Heart right ventricle (tissue), 16 donors: ENCODE measurements at regions not wholly inside any gene's neighbourhood (a gene's known extent, or its start where the extent isn't known, plus 50 kb on each side); places are given as distances from the start of the nearest gene placed in this dataset.
A peak's percentile ranks its signal among the peaks of the same experiment; 100 is the strongest.

Source experiments
- ATAC-seq, 8 donors: fragments of 200-7000 bp; cut with Tn5 transposase; one replicate each; pipeline ENCODE4 v1.9.1; 2020; ENCODE audit warnings: mild to moderate bottlenecking in 8 of 8, moderate library complexity in 8 of 8, moderate number of reproducible peaks in 1 of 8
- DNase-seq, 2 donors: peaks; one replicate each; pipeline ENCODE4 v3.0.0-alpha.2; 2020
- H3K27ac ChIP-seq, 10 donors: fragments of 200-600 bp; sonication (generic) in 2 of 10; one replicate each; pipeline versions ENCODE4 v1.5.0 to v1.8.0; 2020 to 2022; ENCODE audit warnings: mild to moderate bottlenecking in 3 of 10
- H3K27me3 ChIP-seq, 7 donors: fragments of 200-600 bp; one replicate each; pipeline ENCODE4 v1.8.0; 2021 to 2022; ENCODE audit warnings: mild to moderate bottlenecking in 2 of 7
- H3K36me3 ChIP-seq, 9 donors: fragments of 200-600 bp; sonication (generic) in 1 of 9; one replicate each; pipeline versions ENCODE4 v1.5.0 to v1.8.0; 2020 to 2022; ENCODE audit warnings: mild to moderate bottlenecking in 2 of 9
- H3K4me1 ChIP-seq, 9 donors: fragments of 200-600 bp; sonication (generic) in 1 of 9; one replicate each; pipeline versions ENCODE4 v1.5.0 to v1.8.0; 2020 to 2022; ENCODE audit warnings: mild to moderate bottlenecking in 4 of 9
- H3K4me3 ChIP-seq, 10 donors: fragments of 200-600 bp; sonication (generic) in 2 of 10; one replicate each; pipeline versions ENCODE4 v1.5.0 to v1.8.0; 2020 to 2022; ENCODE audit warnings: mild to moderate bottlenecking in 7 of 10, moderate library complexity in 2 of 10
- H3K9me3 ChIP-seq, 11 donors: fragments of 200-600 bp in 10 of 11; sonication (generic) in 2 of 11; one replicate each; pipeline versions ENCODE4 v1.5.0 to v1.8.0; 2013 to 2022; ENCODE audit warnings: mild to moderate bottlenecking in 2 of 11, control low read depth in 1 of 11, moderate library complexity in 1 of 11
- CTCF ChIP-seq, 9 donors: fragments of 200-600 bp; sonication (generic) in 2 of 9; IDR thresholded peaks; one replicate each; pipeline versions ENCODE4 v1.5.0 to v1.8.0; 2021 to 2022; ENCODE audit warnings: antibody characterized with exemption in 9 of 9, mild to moderate bottlenecking in 5 of 9, moderate library complexity in 1 of 9
- WGBS, 2 donors: extraction: QIAGEN DNeasy Blood & Tissue Kit; methylation state at CpG; one replicate each; pipeline ENCODE4 v1.1.7; 2013; ENCODE audit warnings: inconsistent platforms in 1 of 2; 5-methylcytosine and 5-hydroxymethylcytosine counted together
- intact Hi-C, 10 donors: fragments of 100-400 bp; cut with DNase I; formaldehyde crosslinking; loops; one replicate each; pipeline versions ENCODE4 v1.11.1 to v1.14.2; 2022
- donor health status: Arrhythmogenic right ventricular cardiomyopathy.
- donor health status: ischemic (EF 13 %, LVEDD 7.1; RV severe dilation, severe dysfunction).
- donor health status: healthy with polysubstance abuse.
- donor health status: DM: no; HTN: yes; CAD: no.
- donor health status: DM: no; HTN: no; CAD: no.
- donor health status: ischemic (EF 25% LVEDD 6.9; RV normal size, moderate dysfunction).
- donor health status: ischemic (EF 25% LVEDD 5.7; RV mildly dilated, moderate dysfunction).
- donor health status: healthy.
- donor health status: DM: yes; HTN: yes; CAD: no.
- donor health status: Ischemic cardiomyopathy.
- donor health status: ischemic (EF 35%, LVEDD 5.7; RV mildly dilated, moderate dysfunction).
- donor health status: nonischemic (EF 11% LVEDD 7.7; RV severe dilation, severe dysfunction).
- donor health status: DM: yes; HTN: yes; CAD: no.
- donor health status: PGD.
- donor health status: ischemic (EF 29% LVEDD 5.4; RV normal size, mild dysfunction).
- donor health status: nonischemic (EF 23%, LVEDD 6.1; RV moderate dilation, normal function).

DNA sequence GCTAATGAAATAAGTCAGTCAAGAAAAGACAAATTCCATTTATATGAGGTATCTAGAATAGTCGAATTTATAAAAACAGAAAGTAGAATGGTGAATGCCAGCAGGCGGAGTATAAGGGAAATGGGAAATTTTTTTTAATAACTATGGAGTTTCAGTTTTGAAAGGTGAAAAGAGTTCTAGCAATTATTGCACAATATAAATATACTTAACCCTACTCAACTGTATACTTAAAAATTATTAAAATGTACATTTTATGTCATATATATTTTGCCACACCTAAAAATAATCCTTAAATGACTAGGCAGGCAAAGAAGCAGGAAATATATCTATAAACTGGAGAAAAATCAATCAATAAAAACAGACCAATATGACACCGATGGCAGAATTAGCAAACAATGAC lies 196.5 kb upstream of the UBASH3B start:
- WGBS, 2 donors: 95 to 96% methylated on average over 3 of the region's 3 CpGs
- Histone ChIP-seq H3K9me3 (peaks cover 0 to 36% (median 23%) of the 10 kb centered on the region in 11 donors), H3K4me1 (no peaks in the 10 kb centered on the region), H3K36me3 (no peaks in the 10 kb centered on the region), H3K4me3 (no peak overlapping the region), H3K27ac (no peak overlapping the region), H3K27me3 (no peaks in the 10 kb centered on the region)
- no peak for ATAC-seq
- no peak for DNase-seq
- no peak for TF ChIP-seq CTCF (IDR thresholded peaks at IDR 0.05)
- intact Hi-C loops: no loop called here

- TF ChIP-seq CTCF (IDR thresholded peaks at IDR 0.05): no peak
- H3K27ac ChIP-seq: no peak overlapping the region
- H3K4me1 ChIP-seq: no peaks in the 10 kb centered on the region
- H3K4me3 ChIP-seq: no peak overlapping the region
- intact Hi-C loops: loop anchor here in 1 of 10 donors (5.0 kb wide), 1 partner anchor 39 kb away; no protein-coding TSS in a partner anchor
- WGBS, 2 donors: 67 to 73% methylated on average over 2 of the region's 2 CpGs
- H3K36me3 ChIP-seq: no peaks in the 10 kb centered on the region
- DNase-seq (no peak), ATAC-seq (no peak)
- peaks cover 0 to 13% (median 6%) of the 10 kb centered on the region in 11 donors for H3K9me3 ChIP-seq
- no peaks in the 10 kb centered on the region for H3K27me3 ChIP-seq
Measured at GRCh38 chr11:122453586-122453985, 201.9 kb upstream of the UBASH3B start.

GRCh38 chr11:122451911-122452310 lies 203.6 kb upstream of the UBASH3B start:
- no peak for ATAC-seq
- no peaks in the 10 kb centered on the region for H3K27me3 ChIP-seq
- no peak for DNase-seq
- H3K36me3 ChIP-seq: no peaks in the 10 kb centered on the region
- no peak overlapping the region for H3K27ac ChIP-seq
- WGBS, 2 donors: 97% methylated on average over 9 of the region's 9 CpGs
- no peaks in the 10 kb centered on the region for H3K4me1 ChIP-seq
- H3K4me3 ChIP-seq: no peak overlapping the region
- intact Hi-C loops: loop anchor here in 1 of 10 donors (5.0 kb wide), 1 partner anchor 40 kb away; no protein-coding TSS in a partner anchor
- TF ChIP-seq CTCF (IDR thresholded peaks at IDR 0.05): no peak
- H3K9me3 ChIP-seq: no peaks in the 10 kb centered on the region

DNA sequence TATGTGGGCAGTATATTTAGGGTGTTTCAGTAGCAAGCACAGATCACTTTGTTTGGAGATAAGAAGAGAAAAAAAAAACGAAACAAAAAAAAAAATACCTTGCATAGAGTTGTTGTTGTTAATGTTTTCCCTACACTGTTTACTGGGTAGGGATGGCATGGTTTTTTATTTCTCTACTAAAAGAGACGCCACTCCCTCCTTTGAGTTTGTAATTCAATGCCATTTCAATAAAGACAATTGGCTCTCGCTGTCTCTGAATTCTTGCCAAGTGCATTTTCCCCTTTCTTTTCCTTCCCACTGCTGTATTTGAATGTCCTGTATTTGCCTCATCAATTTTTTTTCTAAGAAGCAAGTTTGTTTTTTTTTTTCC lies 213.9 kb upstream of the UBASH3B start:
- Histone ChIP-seq H3K27ac (peak overlapping the region; percentile 42 to 85 (median 82)), H3K4me3 (peak overlapping the region in 9 of 10 donors; percentile 38 to 68 (median 58)), H3K4me1 (peaks cover 0 to 25% (median 7%) of the 10 kb centered on the region in 9 donors), H3K36me3 (no peaks in the 10 kb centered on the region), H3K9me3 (no peaks in the 10 kb centered on the region), H3K27me3 (peaks cover 0 to 15% (median 0%) of the 10 kb centered on the region in 7 donors)
- no peak for TF ChIP-seq CTCF (IDR thresholded peaks at IDR 0.05)
- ATAC-seq (no peak), DNase-seq (no peak)
- intact Hi-C loops: loop anchor here in 4 of 10 donors (5.0 to 10.0 kb wide), 6 partner anchors 74 to 229 kb away; no protein-coding TSS in a partner anchor
- whole genome bisulfite sequencing, 2 donors: 16 to 31% methylated on average over 3 of the region's 3 CpGs
